ENCODE measurements at regions not wholly inside any gene's neighbourhood (a gene's known extent, or its start where the extent isn't known, plus 50 kb on each side); places are given as distances from the start of the nearest gene placed in this dataset.

DNA sequence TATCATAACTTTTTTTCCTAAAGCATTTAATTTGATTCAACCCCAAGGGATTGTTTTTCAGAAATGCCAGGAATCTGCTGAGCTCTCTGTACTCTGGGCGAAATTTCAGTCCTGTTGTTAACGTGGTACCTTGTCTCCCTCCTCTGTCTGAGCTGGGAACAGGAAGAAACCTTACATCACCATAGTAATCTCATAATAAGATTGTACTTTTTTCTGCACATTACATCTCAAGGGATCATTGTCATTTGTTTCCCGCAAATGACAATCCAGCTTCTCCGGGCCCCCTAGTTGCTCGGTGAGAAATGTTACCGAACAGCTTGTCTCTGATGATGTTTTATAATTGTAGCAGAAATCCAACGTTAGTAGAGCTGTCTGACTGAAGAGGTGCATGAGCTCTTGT is 152.7 kb upstream of the ERCC4 start:
- no peaks in the 10 kb centered on the region for H3K36me3 ChIP-seq (replicated peaks in 1 of 2; ENCODE audit: control insufficient read depth in 1 of 2, insufficient read depth in 2 of 2, low read length in 1 of 2)
- no peak overlapping the region for H3K9ac ChIP-seq
- H4K20me1 ChIP-seq (ENCODE audit: insufficient read depth): no peaks in the 10 kb centered on the region
- no peak overlapping the region for H3K4me2 ChIP-seq
- ChIA-PET POLR2A (no interaction called here), CTCF (interaction anchor here (1.0 to 1.1 kb wide), 3 partner anchors 19 to 28 kb away, joined by 3 read pairs; no protein-coding TSS in a partner anchor)
- H3K9me2 ChIP-seq: no peaks in the 10 kb centered on the region
- H3K4me1 ChIP-seq (ENCODE audit: control insufficient read depth in 1 of 2, insufficient read depth in 2 of 2, low read depth in 1 of 2, low read length in 1 of 2): no peaks in the 10 kb centered on the region
- H3K27ac ChIP-seq (ENCODE audit: low read depth in 2 of 2, low read length in 1 of 2): no peak overlapping the region
- H3K79me2 ChIP-seq (ENCODE audit: insufficient read depth): no peaks in the 10 kb centered on the region
- TF ChIP-seq, protein P1, sequence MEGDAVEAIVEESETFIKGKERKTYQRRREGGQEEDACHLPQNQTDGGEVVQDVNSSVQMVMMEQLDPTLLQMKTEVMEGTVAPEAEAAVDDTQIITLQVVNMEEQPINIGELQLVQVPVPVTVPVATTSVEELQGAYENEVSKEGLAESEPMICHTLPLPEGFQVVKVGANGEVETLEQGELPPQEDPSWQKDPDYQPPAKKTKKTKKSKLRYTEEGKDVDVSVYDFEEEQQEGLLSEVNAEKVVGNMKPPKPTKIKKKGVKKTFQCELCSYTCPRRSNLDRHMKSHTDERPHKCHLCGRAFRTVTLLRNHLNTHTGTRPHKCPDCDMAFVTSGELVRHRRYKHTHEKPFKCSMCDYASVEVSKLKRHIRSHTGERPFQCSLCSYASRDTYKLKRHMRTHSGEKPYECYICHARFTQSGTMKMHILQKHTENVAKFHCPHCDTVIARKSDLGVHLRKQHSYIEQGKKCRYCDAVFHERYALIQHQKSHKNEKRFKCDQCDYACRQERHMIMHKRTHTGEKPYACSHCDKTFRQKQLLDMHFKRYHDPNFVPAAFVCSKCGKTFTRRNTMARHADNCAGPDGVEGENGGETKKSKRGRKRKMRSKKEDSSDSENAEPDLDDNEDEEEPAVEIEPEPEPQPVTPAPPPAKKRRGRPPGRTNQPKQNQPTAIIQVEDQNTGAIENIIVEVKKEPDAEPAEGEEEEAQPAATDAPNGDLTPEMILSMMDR (IDR thresholded peaks at IDR 0.05): no peak; the same call in 1 of the 2 replicates
- TF ChIP-seq POLR2AphosphoS5 (IDR thresholded peaks at IDR 0.05; ENCODE audit: low read depth, low read length): no peak
- TF ChIP-seq, protein P2, sequence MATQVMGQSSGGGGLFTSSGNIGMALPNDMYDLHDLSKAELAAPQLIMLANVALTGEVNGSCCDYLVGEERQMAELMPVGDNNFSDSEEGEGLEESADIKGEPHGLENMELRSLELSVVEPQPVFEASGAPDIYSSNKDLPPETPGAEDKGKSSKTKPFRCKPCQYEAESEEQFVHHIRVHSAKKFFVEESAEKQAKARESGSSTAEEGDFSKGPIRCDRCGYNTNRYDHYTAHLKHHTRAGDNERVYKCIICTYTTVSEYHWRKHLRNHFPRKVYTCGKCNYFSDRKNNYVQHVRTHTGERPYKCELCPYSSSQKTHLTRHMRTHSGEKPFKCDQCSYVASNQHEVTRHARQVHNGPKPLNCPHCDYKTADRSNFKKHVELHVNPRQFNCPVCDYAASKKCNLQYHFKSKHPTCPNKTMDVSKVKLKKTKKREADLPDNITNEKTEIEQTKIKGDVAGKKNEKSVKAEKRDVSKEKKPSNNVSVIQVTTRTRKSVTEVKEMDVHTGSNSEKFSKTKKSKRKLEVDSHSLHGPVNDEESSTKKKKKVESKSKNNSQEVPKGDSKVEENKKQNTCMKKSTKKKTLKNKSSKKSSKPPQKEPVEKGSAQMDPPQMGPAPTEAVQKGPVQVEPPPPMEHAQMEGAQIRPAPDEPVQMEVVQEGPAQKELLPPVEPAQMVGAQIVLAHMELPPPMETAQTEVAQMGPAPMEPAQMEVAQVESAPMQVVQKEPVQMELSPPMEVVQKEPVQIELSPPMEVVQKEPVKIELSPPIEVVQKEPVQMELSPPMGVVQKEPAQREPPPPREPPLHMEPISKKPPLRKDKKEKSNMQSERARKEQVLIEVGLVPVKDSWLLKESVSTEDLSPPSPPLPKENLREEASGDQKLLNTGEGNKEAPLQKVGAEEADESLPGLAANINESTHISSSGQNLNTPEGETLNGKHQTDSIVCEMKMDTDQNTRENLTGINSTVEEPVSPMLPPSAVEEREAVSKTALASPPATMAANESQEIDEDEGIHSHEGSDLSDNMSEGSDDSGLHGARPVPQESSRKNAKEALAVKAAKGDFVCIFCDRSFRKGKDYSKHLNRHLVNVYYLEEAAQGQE (IDR thresholded peaks at IDR 0.05; ENCODE audit: low read depth, low read length): no peak
- TF ChIP-seq YY1 (IDR thresholded peaks at IDR 0.05; ENCODE audit: low read depth): no peak
- TF ChIP-seq RFX5 (IDR thresholded peaks at IDR 0.05; ENCODE audit: low read length): no peak
- TF ChIP-seq NFIC (IDR thresholded peaks at IDR 0.05; ENCODE audit: borderline replicate concordance): no peak
- no peak for TF ChIP-seq RCOR1 (IDR thresholded peaks at IDR 0.05; ENCODE audit: low read length)
- no peak for TF ChIP-seq GABPA (IDR thresholded peaks at IDR 0.05; ENCODE audit: low read depth)
- TF ChIP-seq, protein P3, sequence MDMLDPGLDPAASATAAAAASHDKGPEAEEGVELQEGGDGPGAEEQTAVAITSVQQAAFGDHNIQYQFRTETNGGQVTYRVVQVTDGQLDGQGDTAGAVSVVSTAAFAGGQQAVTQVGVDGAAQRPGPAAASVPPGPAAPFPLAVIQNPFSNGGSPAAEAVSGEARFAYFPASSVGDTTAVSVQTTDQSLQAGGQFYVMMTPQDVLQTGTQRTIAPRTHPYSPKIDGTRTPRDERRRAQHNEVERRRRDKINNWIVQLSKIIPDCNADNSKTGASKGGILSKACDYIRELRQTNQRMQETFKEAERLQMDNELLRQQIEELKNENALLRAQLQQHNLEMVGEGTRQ (IDR thresholded peaks at IDR 0.05; ENCODE audit: borderline replicate concordance, low read depth, low read length): no peak
- H3K27me3 ChIP-seq (ENCODE audit: insufficient read depth): no peaks in the 10 kb centered on the region
- H3K9me3 ChIP-seq: no peaks in the 10 kb centered on the region
- no peak overlapping the region for H3K4me3 ChIP-seq (ENCODE audit: low read depth in 2 of 2, low read length in 1 of 2)
- H2AFZ ChIP-seq (ENCODE audit: low read depth): no peak overlapping the region
- no peak for DNase-seq
- 16% methylated on average over 7 of the region's 7 CpGs for WGBS (ENCODE audit: low lambda C conversion rate)
- no peaks in the 10 kb centered on the region for H3F3A ChIP-seq (replicated peaks; ENCODE audit: insufficient read depth)

DNA sequence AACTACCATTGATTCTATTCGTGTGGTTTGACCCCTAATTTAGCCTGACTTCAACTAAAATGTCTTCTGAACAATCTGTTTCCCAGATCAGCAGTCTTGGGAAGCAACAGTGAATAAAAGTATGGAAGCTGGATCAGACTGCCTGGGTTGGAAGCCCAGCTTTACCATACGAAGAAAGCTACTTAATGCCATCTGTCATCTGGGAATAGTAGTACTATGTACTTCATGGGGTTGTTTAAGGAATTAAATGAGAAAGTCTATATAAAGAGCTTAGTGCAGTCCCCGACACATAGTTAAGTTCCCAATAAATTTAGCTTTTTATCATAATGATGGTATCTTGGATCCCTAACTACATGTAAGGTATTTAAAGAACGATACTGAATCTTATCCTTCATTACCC is 151.5 kb upstream of the ERCC4 start:
- Histone ChIP-seq H3K36me3 (replicated peaks in 1 of 2; ENCODE audit: control insufficient read depth in 1 of 2, insufficient read depth in 2 of 2, low read length in 1 of 2) (no peaks in the 10 kb centered on the region), H3K4me3 (ENCODE audit: low read depth in 2 of 2, low read length in 1 of 2) (no peak overlapping the region), H3K79me2 (ENCODE audit: insufficient read depth) (no peaks in the 10 kb centered on the region), H3K27ac (ENCODE audit: low read depth in 2 of 2, low read length in 1 of 2) (no peak overlapping the region), H2AFZ (ENCODE audit: low read depth) (no peak overlapping the region), H3K9ac (no peak overlapping the region), H3K4me2 (no peak overlapping the region), H3K27me3 (ENCODE audit: insufficient read depth) (no peaks in the 10 kb centered on the region), H3K9me3 (no peaks in the 10 kb centered on the region), H3K4me1 (ENCODE audit: control insufficient read depth in 1 of 2, insufficient read depth in 2 of 2, low read depth in 1 of 2, low read length in 1 of 2) (no peaks in the 10 kb centered on the region), H3K9me2 (no peaks in the 10 kb centered on the region), H4K20me1 (ENCODE audit: insufficient read depth) (no peaks in the 10 kb centered on the region), H3F3A (replicated peaks; ENCODE audit: insufficient read depth) (no peaks in the 10 kb centered on the region)
- ChIA-PET POLR2A (no interaction called here), CTCF (no interaction called here)
- 3% methylated on average over 4 of the region's 4 CpGs for WGBS (ENCODE audit: low lambda C conversion rate)
- no peak for DNase-seq
- TF ChIP-seq, protein P3 (IDR thresholded peaks at IDR 0.05; ENCODE audit: borderline replicate concordance, low read depth, low read length): no peak
- TF ChIP-seq, protein P4, sequence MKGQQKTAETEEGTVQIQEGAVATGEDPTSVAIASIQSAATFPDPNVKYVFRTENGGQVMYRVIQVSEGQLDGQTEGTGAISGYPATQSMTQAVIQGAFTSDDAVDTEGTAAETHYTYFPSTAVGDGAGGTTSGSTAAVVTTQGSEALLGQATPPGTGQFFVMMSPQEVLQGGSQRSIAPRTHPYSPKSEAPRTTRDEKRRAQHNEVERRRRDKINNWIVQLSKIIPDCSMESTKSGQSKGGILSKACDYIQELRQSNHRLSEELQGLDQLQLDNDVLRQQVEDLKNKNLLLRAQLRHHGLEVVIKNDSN (IDR thresholded peaks at IDR 0.05; ENCODE audit: borderline replicate concordance, low read depth): no peak
- no peak for TF ChIP-seq RAD21 (IDR thresholded peaks at IDR 0.05; ENCODE audit: low read length)
- no peak for TF ChIP-seq FOXJ3 (CRISPR knock-in tag; IDR thresholded peaks at IDR 0.05)
- TF ChIP-seq EP300 (IDR thresholded peaks at IDR 0.05; ENCODE audit: borderline replicate concordance in 1 of 2, low read depth in 1 of 2, low read length in 1 of 2): no peak
- TF ChIP-seq NRF1 (IDR thresholded peaks at IDR 0.05; ENCODE audit: low read depth, low read length): no peak
- TF ChIP-seq JUND (IDR thresholded peaks at IDR 0.05): no peak
- TF ChIP-seq, protein P2 (IDR thresholded peaks at IDR 0.05; ENCODE audit: low read depth, low read length): no peak
- TF ChIP-seq SIN3A (IDR thresholded peaks at IDR 0.05; ENCODE audit: borderline replicate concordance, low read depth, low read length): no peak

All from SK-N-SH (cell line).